ENCODE measurements at regions not wholly inside any gene's neighbourhood (a gene's known extent, or its start where the extent isn't known, plus 50 kb on each side); places are given as distances from the start of the nearest gene placed in this dataset.
A peak's percentile ranks its signal among the peaks of the same experiment; 100 is the strongest.

DNA sequence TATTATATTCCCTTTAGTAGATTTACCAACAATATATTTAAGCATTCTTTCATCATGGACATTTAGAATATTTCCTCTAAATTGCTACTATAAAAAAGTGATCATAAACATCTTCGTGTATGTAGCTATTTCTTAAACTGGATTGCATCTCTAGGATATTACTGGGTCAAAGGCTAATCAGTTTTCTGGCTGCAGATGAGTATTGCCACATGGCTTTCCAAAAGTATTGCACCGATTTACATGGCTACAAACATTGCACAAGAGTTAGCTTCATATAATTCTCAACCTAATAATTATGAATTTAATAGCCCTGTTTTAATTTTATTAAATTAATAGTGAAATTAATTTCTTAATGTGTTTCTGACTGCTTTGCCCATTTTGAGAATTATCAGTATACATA, 183.4 kb downstream of the DMRT2 start:
- peak; percentile 49 for DNase-seq (ENCODE audit: low read depth)
- no peak overlapping the region for H3K4me3 ChIP-seq (ENCODE audit: low read depth, low read length)

DNA sequence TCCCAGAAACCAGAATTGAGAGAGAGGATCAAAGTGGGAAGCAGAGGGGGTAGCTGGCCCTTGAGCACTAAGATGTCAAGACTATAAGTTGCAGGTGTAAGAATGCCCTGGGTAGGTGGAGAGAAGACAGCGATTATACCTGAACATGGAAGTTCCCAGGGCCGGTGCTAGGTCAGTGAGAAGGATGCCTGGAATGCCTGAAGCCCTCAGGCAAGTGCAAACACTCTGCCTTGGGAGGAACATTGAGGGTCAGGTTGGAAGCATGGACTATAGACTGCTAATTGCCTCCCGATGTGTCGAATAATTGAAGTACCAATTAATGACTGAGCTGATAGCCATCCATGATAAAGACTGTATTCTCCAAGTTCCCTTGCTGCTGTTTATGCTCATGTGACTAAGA, 185.5 kb downstream of the DMRT2 start:
- H3K4me3 ChIP-seq (ENCODE audit: low read depth, low read length): no peak overlapping the region
- DNase-seq (ENCODE audit: low read depth): no peak

More for the DNA sequence above, 183.4 kb downstream of the DMRT2 start:
- TF ChIP-seq, protein P1, sequence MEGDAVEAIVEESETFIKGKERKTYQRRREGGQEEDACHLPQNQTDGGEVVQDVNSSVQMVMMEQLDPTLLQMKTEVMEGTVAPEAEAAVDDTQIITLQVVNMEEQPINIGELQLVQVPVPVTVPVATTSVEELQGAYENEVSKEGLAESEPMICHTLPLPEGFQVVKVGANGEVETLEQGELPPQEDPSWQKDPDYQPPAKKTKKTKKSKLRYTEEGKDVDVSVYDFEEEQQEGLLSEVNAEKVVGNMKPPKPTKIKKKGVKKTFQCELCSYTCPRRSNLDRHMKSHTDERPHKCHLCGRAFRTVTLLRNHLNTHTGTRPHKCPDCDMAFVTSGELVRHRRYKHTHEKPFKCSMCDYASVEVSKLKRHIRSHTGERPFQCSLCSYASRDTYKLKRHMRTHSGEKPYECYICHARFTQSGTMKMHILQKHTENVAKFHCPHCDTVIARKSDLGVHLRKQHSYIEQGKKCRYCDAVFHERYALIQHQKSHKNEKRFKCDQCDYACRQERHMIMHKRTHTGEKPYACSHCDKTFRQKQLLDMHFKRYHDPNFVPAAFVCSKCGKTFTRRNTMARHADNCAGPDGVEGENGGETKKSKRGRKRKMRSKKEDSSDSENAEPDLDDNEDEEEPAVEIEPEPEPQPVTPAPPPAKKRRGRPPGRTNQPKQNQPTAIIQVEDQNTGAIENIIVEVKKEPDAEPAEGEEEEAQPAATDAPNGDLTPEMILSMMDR (IDR thresholded peaks at IDR 0.05; ENCODE audit: insufficient read depth, low read depth, low read length): no peak

DNA sequence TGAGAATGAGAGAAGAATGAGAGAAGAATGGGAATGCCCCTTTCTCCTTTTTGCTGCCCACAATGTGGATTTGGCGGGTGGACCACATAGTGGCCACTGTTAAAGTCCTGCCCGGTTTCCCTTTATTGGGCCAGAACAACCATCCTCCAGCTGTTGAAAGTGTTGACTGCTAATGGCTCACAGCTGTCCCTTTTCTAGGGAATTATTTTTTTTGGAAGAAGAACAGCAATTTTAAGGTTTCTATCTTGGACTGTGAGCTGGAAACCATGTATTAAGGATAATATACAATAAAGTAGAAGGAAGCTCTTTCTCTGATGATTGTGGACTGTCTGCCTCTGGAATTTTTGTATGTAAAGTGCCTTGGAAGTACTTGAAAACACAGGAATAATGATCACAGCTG, 185.9 kb downstream of the DMRT2 start:
- no peak overlapping the region for H3K4me3 ChIP-seq (ENCODE audit: low read depth, low read length)
- DNase-seq (ENCODE audit: low read depth): no peak
- TF ChIP-seq, protein P1 (IDR thresholded peaks at IDR 0.05; ENCODE audit: insufficient read depth, low read depth, low read length): no peak

More for the DNA sequence above, 185.5 kb downstream of the DMRT2 start:
- TF ChIP-seq, protein P1 (IDR thresholded peaks at IDR 0.05; ENCODE audit: insufficient read depth, low read depth, low read length): no peak

DNA sequence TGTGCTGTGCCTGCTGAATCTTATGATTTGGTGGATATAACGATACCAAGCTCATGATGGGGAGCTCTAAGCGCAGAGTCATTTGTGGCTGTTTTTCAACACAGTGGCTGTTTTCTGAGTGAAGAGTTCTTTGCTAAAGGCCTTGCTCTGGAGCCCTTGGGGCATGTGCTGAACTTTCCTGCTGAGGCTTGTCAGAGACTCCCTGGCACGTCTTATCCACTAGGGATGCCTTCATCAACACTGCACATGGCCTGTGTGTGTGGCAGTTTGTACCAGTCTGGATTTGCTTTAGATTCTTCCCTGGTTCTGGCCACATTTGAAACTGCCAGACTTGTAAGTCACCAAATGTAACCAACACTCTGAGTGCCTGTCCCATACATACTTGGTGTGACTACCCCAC, 188.2 kb downstream of the DMRT2 start:
- no peak overlapping the region for H3K4me3 ChIP-seq (ENCODE audit: low read depth, low read length)
- TF ChIP-seq, protein P1 (IDR thresholded peaks at IDR 0.05; ENCODE audit: insufficient read depth, low read depth, low read length): no peak
- DNase-seq (ENCODE audit: low read depth): no peak

DNA sequence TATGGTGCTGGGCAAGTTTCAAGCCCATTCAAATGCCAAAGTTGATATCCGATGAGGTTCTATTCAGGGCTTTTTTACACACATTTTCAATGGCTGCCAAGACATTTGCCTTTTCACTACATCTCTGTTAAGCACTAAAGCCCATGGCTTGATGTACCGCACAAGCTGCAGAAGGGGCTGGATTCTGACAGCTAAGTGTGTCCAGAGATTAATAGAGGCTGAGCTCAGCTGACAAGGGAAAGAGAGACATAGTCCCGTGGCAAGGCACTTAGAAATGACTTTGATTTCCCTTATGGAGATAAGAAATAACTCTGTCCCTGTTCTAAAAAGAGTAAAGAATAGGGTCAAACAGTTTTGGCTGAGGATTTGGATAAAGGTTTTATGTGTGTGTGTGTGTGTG, 198.6 kb downstream of the DMRT2 start:
- TF ChIP-seq, protein P1 (IDR thresholded peaks at IDR 0.05; ENCODE audit: insufficient read depth, low read depth, low read length): no peak
- no peak overlapping the region for H3K4me3 ChIP-seq (ENCODE audit: low read depth, low read length)
- DNase-seq (ENCODE audit: low read depth): no peak

DNA sequence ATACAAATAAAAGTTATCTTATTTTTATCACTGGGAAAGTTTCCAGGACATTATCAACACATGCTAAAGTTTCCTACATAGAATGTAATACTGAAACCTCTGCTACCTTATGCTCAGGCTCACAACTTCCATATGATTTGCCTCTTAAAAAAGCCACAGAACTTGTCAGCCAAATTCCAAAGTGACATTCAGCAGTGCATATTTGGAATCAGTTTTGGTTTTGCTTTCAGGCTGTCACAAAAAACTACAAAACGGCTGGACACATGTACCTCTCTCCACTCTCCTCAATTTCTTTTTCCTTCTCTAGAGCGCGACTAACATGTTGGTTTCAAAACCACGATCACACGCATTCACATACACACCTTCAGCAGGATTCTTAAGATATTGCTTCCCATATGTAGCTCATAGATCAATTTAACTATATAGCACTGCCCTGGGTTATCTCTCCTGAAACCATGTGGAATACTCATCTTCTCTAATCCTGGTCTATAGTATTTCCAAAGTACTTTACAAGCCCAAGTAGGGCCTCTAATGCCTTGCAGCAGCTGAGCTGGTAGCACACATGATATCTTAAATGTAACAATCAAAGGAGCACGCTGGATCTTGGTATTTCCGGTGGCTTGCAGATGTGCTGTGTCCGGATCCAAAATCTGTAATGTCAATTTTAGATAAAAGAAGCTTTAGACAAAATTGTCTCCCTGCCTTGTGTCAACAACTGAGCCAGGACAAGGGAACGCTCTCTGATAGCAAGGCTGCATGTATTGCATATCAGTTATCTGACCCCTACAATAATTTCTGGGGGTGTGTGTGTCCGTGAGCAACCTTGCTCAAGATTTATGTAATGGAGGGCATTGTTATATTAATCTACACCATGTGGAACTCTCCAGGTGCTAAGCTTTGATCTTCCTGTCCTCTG, 203.2 kb downstream of the DMRT2 start:
- TF ChIP-seq, protein P1 (IDR thresholded peaks at IDR 0.05; ENCODE audit: insufficient read depth, low read depth, low read length): no peak
- DNase-seq (ENCODE audit: low read depth): peak; percentile 2
- no peak overlapping the region for H3K4me3 ChIP-seq (ENCODE audit: low read depth, low read length)

Measured in fibroblast of villous mesenchyme (primary cell).